Endothelial cell of umbilical vein (primary cell): ENCODE measurements at regions not wholly inside any gene's neighbourhood (a gene's known extent, or its start where the extent isn't known, plus 50 kb on each side); places are given as distances from the start of the nearest gene placed in this dataset.

Source experiments
- BruUV-seq: library from RNA; stranded (reverse); fragments of 400-500 nt; replicated peaks from 2 replicates; lab custom pipeline; 2021; lab: Mats Ljungman, UMichigan
- CTCF ChIA-PET: fragments of 300-600, 350-600 bp; sonication (Branson Sonifier 250); formaldehyde crosslinking; loops from one replicate; lab custom pipeline; 2021; ENCODE audit warnings: antibody characterized with exemption, inconsistent platforms; lab: Charles Lee
- POLR2A ChIA-PET: fragments of 300-600, 350-600 bp; sonication (Branson Sonifier 250); formaldehyde crosslinking; loops from one replicate; lab custom pipeline; 2021; ENCODE audit warnings: antibody characterized with exemption, inconsistent platforms; lab: Charles Lee
- DNase-seq: peaks from one replicate; pipeline ENCODE4 v3.0.0-alpha.2; 2011; ENCODE audit warnings: low read depth, low spot score
- FAIRE-seq: peaks from 2 replicates; lab custom pipeline; 2011; peaks lifted over from hg19 to GRCh38; lab: Jason Lieb, UNC
- H2AFZ ChIP-seq: 2 replicates; pipeline ENCODE4 v1.6.0; 2012; ENCODE audit warnings: low read depth, low read length, control low read depth, inconsistent platforms
- H3K27ac ChIP-seq: 2 replicates; pipeline ENCODE4 v1.5.1; 2011; ENCODE audit warnings: low read depth, mild to moderate bottlenecking, control low read depth, low read length, moderate library complexity; ENCODE audit not compliant: insufficient read depth
- H3K27me3 ChIP-seq, 2 experiments: 2 replicates each; pipeline versions ENCODE4 v1.6.0 to v1.6.1; 2011; ENCODE audit warnings: low read length in 2 of 2, mixed read lengths in 1 of 2; ENCODE audit not compliant: control insufficient read depth in 2 of 2, insufficient read depth in 2 of 2
- H3K36me3 ChIP-seq, 2 experiments: 2 replicates in 1 of 2; 3 replicates in 1 of 2; pipeline ENCODE4 v1.5.1; 2011; ENCODE audit warnings: low read length in 2 of 2, mild to moderate bottlenecking in 1 of 2, moderate library complexity in 1 of 2; ENCODE audit not compliant: control insufficient read depth in 2 of 2, insufficient read depth in 2 of 2; ENCODE audit errors: extremely low read depth in 1 of 2
- H3K4me1 ChIP-seq: 3 replicates; pipeline ENCODE4 v1.5.1; 2011; ENCODE audit warnings: mild to moderate bottlenecking, low read length; ENCODE audit not compliant: control insufficient read depth, insufficient read depth; ENCODE audit errors: extremely low read depth
- H3K4me2 ChIP-seq: 2 replicates; pipeline ENCODE4 v1.6.1; 2011; ENCODE audit warnings: low read length, control low read depth, mixed read lengths; ENCODE audit not compliant: insufficient read depth
- H3K4me3 ChIP-seq, 3 experiments: fragments of 200-600 bp in 1 of 3; sonication (generic), shearing (Covaris generic) in 1 of 3; replicated peaks in 1 of 3; 2 replicates each; pipeline ENCODE4 v1.5.1; 2011 to 2016; ENCODE audit warnings: control low read depth in 3 of 3, low read length in 3 of 3, mild to moderate bottlenecking in 2 of 3, inconsistent platforms in 1 of 3, low read depth in 1 of 3, moderate library complexity in 1 of 3; ENCODE audit not compliant: insufficient read depth in 1 of 3
- H3K79me2 ChIP-seq: 2 replicates; pipeline ENCODE4 v1.6.0; 2012; ENCODE audit warnings: low read length, inconsistent platforms; ENCODE audit not compliant: control insufficient read depth, insufficient read depth
- H3K9ac ChIP-seq: replicated peaks from 2 replicates; pipeline ENCODE3; 2011; ENCODE audit warnings: low read length, control low read depth; ENCODE audit not compliant: insufficient read depth; ENCODE audit errors: extremely low read depth
- H3K9me1 ChIP-seq: replicated peaks from 3 replicates; pipeline ENCODE4 v1.6.0; 2011; ENCODE audit warnings: mild to moderate bottlenecking, low read length; ENCODE audit not compliant: control insufficient read depth, insufficient read depth; ENCODE audit errors: extremely low read depth
- H3K9me3 ChIP-seq: replicated peaks from 2 replicates; pipeline ENCODE4 v1.5.1; 2012; ENCODE audit warnings: low read length, inconsistent platforms; ENCODE audit not compliant: control insufficient read depth, insufficient read depth
- H4K20me1 ChIP-seq: replicated peaks from 2 replicates; pipeline ENCODE3; 2011; ENCODE audit warnings: mild to moderate bottlenecking, low read length; ENCODE audit not compliant: control insufficient read depth, insufficient read depth; ENCODE audit errors: extremely low read depth
- CTCF ChIP-seq, 2 donors: IDR thresholded peaks; 1 replicate in 1 of 2; 2 replicates in 1 of 2; pipeline ENCODE4 v1.5.1; 2011; ENCODE audit warnings: low read length in 2 of 2, mild to moderate bottlenecking in 2 of 2, moderate library complexity in 2 of 2, control low read depth in 1 of 2, inconsistent platforms in 1 of 2, low read depth in 1 of 2; ENCODE audit not compliant: insufficient read depth in 1 of 2; ENCODE audit errors: extremely low read depth in 1 of 2
- EZH2 ChIP-seq: IDR thresholded peaks from 2 replicates; pipeline ENCODE4 v1.6.1; 2012; ENCODE audit warnings: borderline replicate concordance, low read depth, mild to moderate bottlenecking, moderate library complexity, low read length, inconsistent platforms; ENCODE audit not compliant: severe bottlenecking
- FOS ChIP-seq: IDR thresholded peaks from 2 replicates; pipeline ENCODE4 v1.6.1; 2011; ENCODE audit warnings: mild to moderate bottlenecking, low read length, moderate library complexity, borderline replicate concordance; ENCODE audit not compliant: insufficient read depth
- GATA2 ChIP-seq: IDR thresholded peaks from 2 replicates; pipeline ENCODE4 v1.7.0; 2011; ENCODE audit warnings: low read depth, mild to moderate bottlenecking, moderate library complexity, mixed read lengths, low read length; ENCODE audit not compliant: insufficient read length, insufficient read depth
- JUN ChIP-seq: IDR thresholded peaks from 2 replicates; pipeline ENCODE4 v1.6.1; 2011; ENCODE audit warnings: borderline replicate concordance, low read depth; ENCODE audit not compliant: insufficient read length, insufficient read depth
- MAX ChIP-seq: IDR thresholded peaks from 2 replicates; pipeline ENCODE4 v1.6.1; 2011; ENCODE audit not compliant: insufficient read depth, insufficient read length
- MYC ChIP-seq: IDR thresholded peaks from one replicate; pipeline ENCODE4 v1.6.1; 2011; ENCODE audit warnings: mild to moderate bottlenecking, low read depth, low read length
- POLR2A ChIP-seq: IDR thresholded peaks from 2 replicates; pipeline ENCODE4 v1.6.1; 2012; ENCODE audit warnings: low read depth, mild to moderate bottlenecking, control low read depth, low read length
- POLR2AphosphoS5 ChIP-seq: IDR thresholded peaks from 2 replicates; pipeline ENCODE4 v1.6.1; 2012; ENCODE audit warnings: low read depth, mild to moderate bottlenecking, control low read depth, low read length, moderate library complexity; ENCODE audit not compliant: insufficient read depth
- dilution Hi-C: fragments of 300-500 bp; cut with MboI; formaldehyde crosslinking; loops from one replicate; pipeline ENCODE4 v1.15.0; 2019; ENCODE audit warnings: low sequenced_read_pairs; ENCODE audit not compliant: extremely low pct_ligation_motif_present
- intact Hi-C: fragments of 100-400 bp; cut with micrococcal nuclease; formaldehyde crosslinking; loops from one replicate; pipeline ENCODE4 v1.10.0; 2022

- Histone ChIP-seq H3K27me3 (no peaks in the 10 kb centered on the region), H3K4me2 (no peak overlapping the region), H3K79me2 (no peaks in the 10 kb centered on the region), H3K9me1 (no peaks in the 10 kb centered on the region), H2AFZ (no peak overlapping the region), H3K9me3 (no peaks in the 10 kb centered on the region), H4K20me1 (no peaks in the 10 kb centered on the region), H3K4me3 (no peak overlapping the region), H3K27ac (no peak overlapping the region), H3K4me1 (no peaks in the 10 kb centered on the region), H3K36me3 (no peaks in the 10 kb centered on the region), H3K9ac (no peak overlapping the region)
- dilution Hi-C loops: no loop called here
- FAIRE-seq: no peak
- BruUV-seq: no TSS peak
- DNase-seq: no peak
- TF ChIP-seq POLR2A: no peak
- no peak for TF ChIP-seq JUN
- TF ChIP-seq MAX: no peak
- TF ChIP-seq CTCF (IDR thresholded peaks at IDR 0.05; ENCODE audit: extremely low read depth in 1 of 2, insufficient read depth in 1 of 2, low read depth in 1 of 2, low read length in 2 of 2): no peak
- no peak for TF ChIP-seq EZH2
- TF ChIP-seq MYC: no peak
- TF ChIP-seq GATA2: no peak
- TF ChIP-seq POLR2AphosphoS5: no peak
- no peak for TF ChIP-seq FOS
- intact Hi-C loops: no loop called here
- POLR2A ChIA-PET: no interaction called here
- CTCF ChIA-PET: no interaction called here
Observed at GRCh38 chr13:39910833-39911232, 255.4 kb downstream of the COG6 start.
